GM21737 (cell line): ENCODE measurements at regions not wholly inside any gene's neighbourhood (a gene's known extent, or its start where the extent isn't known, plus 50 kb on each side); places are given as distances from the start of the nearest gene placed in this dataset.

ENCODE experiments used
- ATAC-seq: cut with Tn5 transposase; IDR thresholded peaks from one replicate; pipeline ENCODE4 v1.9.1; 2021; ENCODE audit warnings: mild to moderate bottlenecking, moderate library complexity; ENCODE audit not compliant: unreplicated experiment

DNA sequence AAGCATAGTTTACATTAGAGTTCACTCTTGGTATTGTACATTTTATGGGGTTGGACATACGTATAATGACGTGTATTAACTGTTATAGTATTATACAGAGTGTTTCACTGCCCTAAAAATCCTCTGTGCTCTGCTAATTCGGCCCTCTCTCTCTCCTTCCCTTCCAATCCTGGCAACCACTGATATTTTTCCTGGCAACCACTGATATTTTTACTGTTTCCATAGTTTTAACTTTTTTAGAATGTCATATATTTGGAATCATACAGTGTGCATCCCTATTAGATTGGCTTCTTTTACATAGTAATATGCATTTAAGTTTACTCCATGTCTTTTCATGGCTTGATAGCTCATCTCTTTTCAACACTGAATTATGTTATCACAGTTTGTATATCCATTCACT, 526.7 kb downstream of the RIT2 start:
- no peak for ATAC-seq

DNA sequence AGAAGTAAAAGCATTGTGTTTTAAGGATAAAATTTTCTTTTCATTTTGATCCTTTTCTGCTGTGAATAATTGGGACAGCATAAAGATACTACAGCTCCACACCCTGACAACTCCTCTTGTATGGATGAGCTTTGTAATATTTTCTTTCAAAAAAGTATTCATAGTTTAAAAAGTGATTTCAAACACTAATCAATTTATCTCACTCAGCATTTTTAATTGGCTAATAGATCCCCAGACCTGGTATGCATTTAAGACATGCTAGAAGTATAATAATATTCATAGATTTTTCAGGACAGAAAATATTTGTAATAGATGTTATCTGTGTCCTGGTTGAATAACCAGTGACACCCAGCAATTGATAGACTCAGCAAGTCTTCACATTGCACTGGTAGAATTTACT, 510.7 kb downstream of the RIT2 start:
- ATAC-seq: no peak

GRCh38 chr18:42606886-42607495, 508.5 kb downstream of the RIT2 start:
- ATAC-seq: no peak

- ATAC-seq: no peak
Measured at GRCh38 chr18:42611134-42611533, 504.4 kb downstream of the RIT2 start.

DNA sequence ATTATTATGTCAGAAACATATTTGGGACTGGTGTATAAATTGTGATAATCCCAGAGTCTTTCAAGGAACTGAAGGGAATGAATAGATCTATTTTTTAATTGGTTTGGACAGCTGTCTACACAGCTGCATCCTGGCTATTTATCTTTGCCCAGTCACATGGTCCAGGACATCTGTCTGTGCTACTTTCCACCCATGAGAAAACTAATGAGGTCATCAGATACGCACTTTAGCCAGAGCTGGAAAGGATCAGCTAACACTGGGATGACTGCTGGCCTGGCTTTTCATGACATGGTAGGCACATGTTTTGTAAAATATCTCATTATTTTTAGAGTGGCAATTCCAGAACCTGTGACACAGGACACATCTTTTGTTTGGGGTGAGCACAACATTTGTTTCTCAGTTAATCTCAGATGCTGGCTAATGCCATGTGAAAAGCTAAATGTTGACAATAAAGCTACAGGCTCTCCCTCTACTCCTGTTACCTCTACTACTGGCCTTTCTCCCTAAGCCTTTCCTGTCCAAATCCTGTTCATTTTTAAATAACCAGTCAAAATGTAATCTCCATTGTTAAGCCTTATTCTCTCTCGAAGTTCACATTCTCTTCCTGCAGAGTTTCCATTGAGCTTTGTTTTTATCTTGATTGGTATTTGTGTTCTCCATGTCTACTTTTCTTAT, 500.7 kb downstream of the RIT2 start:
- ATAC-seq: no peak

DNA sequence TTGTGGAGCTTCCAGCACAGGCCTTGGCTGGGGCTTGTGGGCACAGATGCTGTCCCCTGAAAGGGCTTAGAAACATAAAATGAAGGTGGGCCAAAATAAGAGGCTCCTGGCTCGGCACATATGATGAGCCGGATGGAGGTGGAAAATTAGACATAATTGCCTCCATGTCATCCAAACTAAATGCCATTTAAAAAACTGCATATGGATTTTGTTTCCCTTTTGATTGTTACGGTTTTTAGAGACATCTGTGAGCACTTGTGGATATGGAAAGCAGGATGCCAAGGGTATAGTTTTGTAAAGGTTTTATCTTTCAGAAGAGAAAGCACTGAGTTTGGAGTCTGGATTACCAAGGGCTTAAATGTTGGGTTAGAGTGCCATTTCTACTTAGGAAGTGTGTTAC, 498.3 kb downstream of the RIT2 start:
- ATAC-seq: no peak

DNA sequence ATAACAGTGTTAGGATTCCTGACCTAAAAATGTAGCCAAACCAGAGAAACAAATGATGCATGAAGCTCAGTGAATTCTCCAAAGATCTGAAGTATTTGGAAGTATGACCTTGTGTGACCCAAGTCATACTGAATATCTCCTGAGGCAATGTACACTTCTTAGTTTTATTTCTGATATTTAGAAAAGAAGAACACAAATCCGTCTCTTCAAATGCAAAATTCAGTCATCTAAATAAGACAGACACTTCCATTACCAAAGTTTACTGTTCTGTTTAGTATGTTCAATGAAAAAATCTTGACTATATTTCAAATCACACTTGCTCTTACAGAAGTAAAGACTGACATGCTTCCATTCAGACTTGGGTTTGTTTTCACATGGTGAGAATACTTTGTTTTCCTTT, 495.7 kb downstream of the RIT2 start:
- ATAC-seq: no peak

GRCh38 chr18:42620657-42621056, 494.8 kb downstream of the RIT2 start:
- ATAC-seq: no peak

DNA sequence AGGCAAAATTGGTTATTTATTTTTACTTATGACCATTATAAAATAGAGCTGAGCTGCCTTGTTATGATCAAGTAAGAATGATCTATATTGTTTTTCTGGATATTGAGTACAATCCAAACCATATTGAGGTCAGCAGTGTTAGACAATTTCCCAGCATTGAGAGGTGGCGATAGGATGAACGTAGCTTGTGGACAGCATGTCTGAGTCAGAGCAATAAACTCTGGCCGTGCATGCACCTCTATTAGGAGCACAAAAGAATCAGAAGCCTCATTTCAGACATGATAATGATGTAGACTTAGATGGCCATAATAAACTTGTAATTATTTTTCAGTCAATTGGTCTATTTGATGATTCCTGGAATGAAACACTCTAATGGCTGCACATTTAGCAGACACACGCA, 491.6 kb downstream of the RIT2 start:
- ATAC-seq: no peak

GRCh38 chr18:42632801-42633200, 482.7 kb downstream of the RIT2 start:
- ATAC-seq: no peak

DNA sequence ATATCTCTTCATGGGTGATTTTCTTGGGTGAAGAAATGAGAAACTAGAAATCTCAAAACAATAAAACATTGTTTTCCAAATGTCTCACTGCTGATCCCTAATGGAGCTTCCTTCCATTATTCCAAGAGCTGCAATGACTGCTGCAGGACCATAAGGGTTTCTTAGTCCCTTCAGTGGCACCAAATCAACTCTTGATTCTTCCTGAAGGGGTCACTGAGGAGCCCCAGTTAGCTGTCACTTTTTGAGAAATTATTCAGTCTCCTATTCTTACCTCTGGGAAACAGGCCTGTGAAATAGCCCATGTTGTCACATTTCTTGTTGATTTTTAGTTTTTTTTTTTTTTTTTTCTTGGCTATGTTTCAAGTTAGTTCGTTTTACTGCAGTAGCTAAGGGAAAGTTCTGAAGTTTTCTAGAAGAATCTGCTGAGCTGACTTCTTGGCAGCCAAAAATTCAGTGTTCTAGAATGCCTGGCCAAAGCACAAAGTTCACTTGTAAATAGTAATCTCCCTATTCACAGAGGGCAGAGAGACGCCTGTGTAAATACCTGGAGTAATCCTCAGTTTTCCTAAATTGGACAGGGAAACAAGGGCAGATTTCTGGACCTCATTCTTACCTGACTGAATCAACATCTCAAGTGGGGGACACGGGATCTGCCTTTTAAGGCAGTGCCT, 480.0 kb downstream of the RIT2 start:
- no peak for ATAC-seq

- ATAC-seq: no peak
Measured at GRCh38 chr18:42636309-42636708, 479.2 kb downstream of the RIT2 start.

DNA sequence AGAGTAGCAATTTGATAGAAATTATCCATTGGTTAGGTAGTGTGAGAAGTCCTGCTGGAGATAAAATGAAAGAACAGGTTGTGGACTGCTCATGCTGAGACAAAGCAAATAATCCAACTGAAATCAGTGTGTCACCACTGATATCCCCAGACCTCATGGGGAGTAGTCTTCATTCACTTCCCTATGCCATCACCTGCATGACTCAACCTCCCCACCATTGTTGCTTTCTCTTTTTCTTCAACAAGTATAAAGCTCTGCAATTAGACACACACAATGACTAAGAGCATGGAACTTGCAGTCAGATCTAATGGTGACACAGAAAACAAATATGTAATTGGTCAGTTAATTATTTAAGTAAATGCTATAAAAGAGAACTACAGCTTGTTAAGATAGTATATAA, 475.3 kb downstream of the RIT2 start:
- ATAC-seq: no peak

- ATAC-seq: no peak
Measured at GRCh38 chr18:42641996-42642395, 473.5 kb downstream of the RIT2 start.

GRCh38 chr18:42644729-42645131, 470.8 kb downstream of the RIT2 start:
- no peak for ATAC-seq

GRCh38 chr18:42649331-42650035, 466.0 kb downstream of the RIT2 start:
- ATAC-seq: no peak

GRCh38 chr18:42654556-42654955, 460.9 kb downstream of the RIT2 start:
- no peak for ATAC-seq

DNA sequence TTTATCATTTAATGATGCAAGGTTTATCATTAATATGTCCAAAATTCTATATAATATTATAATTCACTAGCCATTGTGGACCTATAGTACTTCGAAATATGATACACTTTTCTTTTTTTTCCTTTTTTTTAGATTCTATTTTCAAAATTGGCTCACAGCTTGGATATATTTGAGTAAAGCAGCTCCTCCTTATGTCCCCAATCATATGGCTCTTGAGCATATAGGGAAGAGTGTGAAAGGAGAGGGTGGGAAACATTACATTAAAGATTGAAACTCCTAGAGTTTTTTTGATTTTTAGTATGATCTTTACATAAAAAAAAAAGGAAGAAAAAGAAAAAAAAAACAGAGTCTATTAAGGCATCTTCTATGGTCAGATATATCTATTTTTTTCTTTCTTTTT, 457.9 kb downstream of the RIT2 start:
- ATAC-seq: no peak

DNA sequence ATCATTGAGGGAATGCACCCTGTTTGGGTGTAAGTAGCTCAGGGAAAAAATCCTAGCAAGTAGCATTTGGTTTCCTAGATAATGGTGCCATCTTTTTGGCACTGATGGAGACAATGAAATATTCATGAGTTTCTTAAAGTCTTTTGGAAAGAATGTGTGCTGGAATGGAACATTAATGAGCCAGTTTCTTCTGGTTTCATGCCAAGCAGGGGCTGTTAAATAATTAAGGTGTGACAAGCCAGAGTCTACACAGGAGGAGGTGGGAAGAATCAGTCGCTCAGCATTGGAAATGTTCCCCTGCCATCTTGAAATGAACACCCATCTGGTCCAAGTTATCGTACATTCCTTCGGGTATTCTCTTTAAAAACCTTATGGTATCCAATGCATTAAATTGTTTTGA, 457.3 kb downstream of the RIT2 start:
- ATAC-seq: no peak

DNA sequence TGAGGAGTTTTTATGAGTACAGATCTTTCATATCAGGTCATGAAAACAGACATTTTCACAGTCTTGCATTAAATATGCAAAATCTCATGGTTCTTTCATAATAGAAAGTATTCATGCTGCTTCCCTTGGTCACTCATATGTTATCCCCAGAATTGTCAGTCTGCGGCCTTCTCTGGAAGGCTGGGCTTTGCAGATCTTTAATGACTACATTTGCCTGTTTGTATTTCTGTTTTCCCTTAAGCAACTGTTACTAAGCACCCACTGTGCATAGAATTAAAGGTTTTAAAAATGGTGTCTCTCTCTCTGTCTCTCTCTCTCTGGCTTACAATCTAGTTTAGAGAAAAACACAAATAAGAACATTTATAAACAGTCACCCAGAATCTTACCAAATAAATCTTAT, 456.3 kb downstream of the RIT2 start:
- ATAC-seq: no peak

- ATAC-seq: no peak
Measured at GRCh38 chr18:42670860-42671259, 444.6 kb downstream of the RIT2 start.

DNA sequence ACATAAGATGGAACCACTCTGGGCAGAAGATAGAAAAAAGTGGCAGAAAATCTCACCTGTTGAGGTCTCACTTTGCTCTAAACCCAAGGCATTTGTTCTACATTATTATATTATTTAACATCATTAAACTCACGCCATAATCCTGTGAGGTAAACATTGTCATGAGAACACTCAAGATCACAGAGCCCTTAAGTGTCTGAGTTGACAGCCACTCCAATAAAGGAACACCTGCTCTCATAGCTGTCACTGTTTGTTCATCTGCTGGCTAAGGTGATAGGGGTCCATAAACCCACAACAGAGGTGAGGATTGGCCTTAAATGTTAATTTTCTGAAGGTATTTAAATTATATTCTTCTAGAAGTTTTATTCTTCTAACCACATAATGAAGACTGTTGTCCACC, 439.7 kb downstream of the RIT2 start:
- no peak for ATAC-seq
